ENCODE measurements at regions not wholly inside any gene's neighbourhood (a gene's known extent, or its start where the extent isn't known, plus 50 kb on each side); places are given as distances from the start of the nearest gene placed in this dataset.

- no peaks in the 10 kb centered on the region for H3K4me1 ChIP-seq (ENCODE audit: control insufficient read depth in 1 of 2, extremely low read depth in 1 of 2, insufficient read depth in 2 of 2, low read length in 2 of 2)
- CTCF ChIA-PET, result no interaction called here
- no peak overlapping the region for H3K27ac ChIP-seq (ENCODE audit: low read length)
- no peak overlapping the region for H3K4me3 ChIP-seq (ENCODE audit: control insufficient read depth in 1 of 2, extremely low read depth in 1 of 2, low read length in 1 of 2)
- no peaks in the 10 kb centered on the region for H3K27me3 ChIP-seq (replicated peaks in 1 of 2; ENCODE audit: control insufficient read depth in 2 of 2, extremely low read depth in 1 of 2, insufficient read depth in 2 of 2, low read length in 1 of 2)
- Mint-ChIP-seq H3K9me3 (peaks cover 0 to 6% (median 6%) of the 10 kb centered on the region in 3 donors), H3K36me3 (no peaks in the 10 kb centered on the region), H3K4me1 (no peaks in the 10 kb centered on the region), H3K27me3 (peaks cover 0 to 8% of the 10 kb centered on the region in 2 donors), H3K4me3 (no peak overlapping the region), H3K27ac (no peak overlapping the region)
- no CpG with 5 or more reads among the region's 5 CpGs for WGBS (ENCODE audit: insufficient coverage)
- POLR2A ChIA-PET, result no interaction called here
- no peaks in the 10 kb centered on the region for H3K36me3 ChIP-seq (ENCODE audit: control insufficient read depth in 2 of 2, extremely low read depth in 1 of 2, insufficient read depth in 1 of 2, low read length in 1 of 2)
- ATAC-seq (replicated peaks in 1 of 4), result no peak
- DNase-seq, result no peak
- H3K9me3 ChIP-seq, result no peaks in the 10 kb centered on the region
Measured at GRCh38 chr2:102992607-102993006, 230.8 kb downstream of the TMEM182 start.

GRCh38 chr2:102999958-103000357 lies 238.1 kb downstream of the TMEM182 start:
- H3K4me1 ChIP-seq (ENCODE audit: control insufficient read depth in 1 of 2, extremely low read depth in 1 of 2, insufficient read depth in 2 of 2, low read length in 2 of 2), result no peaks in the 10 kb centered on the region
- no peak overlapping the region for H3K4me3 ChIP-seq (ENCODE audit: control insufficient read depth in 1 of 2, extremely low read depth in 1 of 2, low read length in 1 of 2)
- peaks cover 2 to 3% of the 10 kb centered on the region in 2 donors for H3K27me3 Mint-ChIP-seq
- H3K4me1 Mint-ChIP-seq, result no peaks in the 10 kb centered on the region
- peaks cover 0 to 2% of the 10 kb centered on the region in 2 experiments for H3K27me3 ChIP-seq (replicated peaks in 1 of 2; ENCODE audit: control insufficient read depth in 2 of 2, extremely low read depth in 1 of 2, insufficient read depth in 2 of 2, low read length in 1 of 2)
- no peaks in the 10 kb centered on the region for H3K36me3 Mint-ChIP-seq
- H3K36me3 ChIP-seq (ENCODE audit: control insufficient read depth in 2 of 2, extremely low read depth in 1 of 2, insufficient read depth in 1 of 2, low read length in 1 of 2), result no peaks in the 10 kb centered on the region
- POLR2A ChIA-PET, result no interaction called here
- no peak overlapping the region for H3K27ac Mint-ChIP-seq
- H3K9me3 Mint-ChIP-seq, result peaks cover 0 to 4% (median 3%) of the 10 kb centered on the region in 3 donors
- H3K27ac ChIP-seq (ENCODE audit: low read length), result no peak overlapping the region
- DNase-seq (no peak), ATAC-seq (replicated peaks in 1 of 4) (no peak)
- no peak overlapping the region for H3K4me3 Mint-ChIP-seq
- H3K9me3 ChIP-seq, result no peaks in the 10 kb centered on the region
- 88% methylated on average over 1 of the region's 5 CpGs for WGBS (ENCODE audit: insufficient coverage)
- CTCF ChIA-PET, result no interaction called here

GRCh38 chr2:103002954-103003353 lies 241.1 kb downstream of the TMEM182 start:
- H3K36me3 ChIP-seq (ENCODE audit: control insufficient read depth in 2 of 2, extremely low read depth in 1 of 2, insufficient read depth in 1 of 2, low read length in 1 of 2), result no peaks in the 10 kb centered on the region
- Mint-ChIP-seq H3K4me1 (no peaks in the 10 kb centered on the region), H3K27me3 (peaks cover 2 to 3% of the 10 kb centered on the region in 2 donors), H3K4me3 (no peak overlapping the region), H3K27ac (no peak overlapping the region), H3K36me3 (no peaks in the 10 kb centered on the region), H3K9me3 (peaks cover 0 to 4% (median 3%) of the 10 kb centered on the region in 3 donors)
- no peak overlapping the region for H3K4me3 ChIP-seq (ENCODE audit: control insufficient read depth in 1 of 2, extremely low read depth in 1 of 2, low read length in 1 of 2)
- DNase-seq, result no peak
- POLR2A ChIA-PET, result no interaction called here
- H3K9me3 ChIP-seq, result no peaks in the 10 kb centered on the region
- CTCF ChIA-PET, result no interaction called here
- ATAC-seq (replicated peaks in 1 of 4), result no peak
- no peaks in the 10 kb centered on the region for H3K4me1 ChIP-seq (ENCODE audit: control insufficient read depth in 1 of 2, extremely low read depth in 1 of 2, insufficient read depth in 2 of 2, low read length in 2 of 2)
- 50% methylated on average over 1 of the region's 4 CpGs for WGBS (ENCODE audit: insufficient coverage)
- peaks cover 0 to 2% of the 10 kb centered on the region in 2 experiments for H3K27me3 ChIP-seq (replicated peaks in 1 of 2; ENCODE audit: control insufficient read depth in 2 of 2, extremely low read depth in 1 of 2, insufficient read depth in 2 of 2, low read length in 1 of 2)
- H3K27ac ChIP-seq (ENCODE audit: low read length), result no peak overlapping the region

- Histone ChIP-seq H3K9me3 (no peaks in the 10 kb centered on the region), H3K36me3 (ENCODE audit: control insufficient read depth in 2 of 2, extremely low read depth in 1 of 2, insufficient read depth in 1 of 2, low read length in 1 of 2) (no peaks in the 10 kb centered on the region), H3K27ac (ENCODE audit: low read length) (no peak overlapping the region), H3K4me3 (ENCODE audit: control insufficient read depth in 1 of 2, extremely low read depth in 1 of 2, low read length in 1 of 2) (no peak overlapping the region), H3K27me3 (replicated peaks in 1 of 2; ENCODE audit: control insufficient read depth in 2 of 2, extremely low read depth in 1 of 2, insufficient read depth in 2 of 2, low read length in 1 of 2) (peaks cover 0 to 2% of the 10 kb centered on the region in 2 experiments), H3K4me1 (ENCODE audit: control insufficient read depth in 1 of 2, extremely low read depth in 1 of 2, insufficient read depth in 2 of 2, low read length in 2 of 2) (no peaks in the 10 kb centered on the region)
- H3K36me3 Mint-ChIP-seq, result no peaks in the 10 kb centered on the region
- no peaks in the 10 kb centered on the region for H3K4me1 Mint-ChIP-seq
- ATAC-seq (replicated peaks in 1 of 4) (no peak), DNase-seq (no peak)
- no peak overlapping the region for H3K27ac Mint-ChIP-seq
- H3K9me3 Mint-ChIP-seq, result peaks cover 0 to 4% (median 3%) of the 10 kb centered on the region in 3 donors
- peaks cover 0 to 1% of the 10 kb centered on the region in 2 donors for H3K27me3 Mint-ChIP-seq
- ChIA-PET CTCF (no interaction called here), POLR2A (no interaction called here)
- WGBS (ENCODE audit: insufficient coverage), result 81% methylated on average over 6 of the region's 9 CpGs
- no peak overlapping the region for H3K4me3 Mint-ChIP-seq
Measured at GRCh38 chr2:103003750-103004260, 242.0 kb downstream of the TMEM182 start.

- Histone ChIP-seq H3K9me3 (no peaks in the 10 kb centered on the region), H3K27me3 (replicated peaks in 1 of 2; ENCODE audit: control insufficient read depth in 2 of 2, extremely low read depth in 1 of 2, insufficient read depth in 2 of 2, low read length in 1 of 2) (peaks cover 0 to 2% of the 10 kb centered on the region in 2 experiments), H3K36me3 (ENCODE audit: control insufficient read depth in 2 of 2, extremely low read depth in 1 of 2, insufficient read depth in 1 of 2, low read length in 1 of 2) (no peaks in the 10 kb centered on the region), H3K27ac (ENCODE audit: low read length) (no peak overlapping the region), H3K4me3 (ENCODE audit: control insufficient read depth in 1 of 2, extremely low read depth in 1 of 2, low read length in 1 of 2) (no peak overlapping the region), H3K4me1 (ENCODE audit: control insufficient read depth in 1 of 2, extremely low read depth in 1 of 2, insufficient read depth in 2 of 2, low read length in 2 of 2) (no peaks in the 10 kb centered on the region)
- ChIA-PET POLR2A (no interaction called here), CTCF (no interaction called here)
- Mint-ChIP-seq H3K27ac (no peak overlapping the region), H3K27me3 (peaks cover 0 to 1% of the 10 kb centered on the region in 2 donors), H3K4me1 (no peaks in the 10 kb centered on the region), H3K36me3 (no peaks in the 10 kb centered on the region), H3K9me3 (peaks cover 0 to 4% (median 3%) of the 10 kb centered on the region in 3 donors), H3K4me3 (no peak overlapping the region)
- no peak for DNase-seq
- no CpG with 5 or more reads among the region's 2 CpGs for WGBS (ENCODE audit: insufficient coverage)
- ATAC-seq (replicated peaks in 1 of 4), result no peak
Measured at GRCh38 chr2:103004426-103004942, 242.7 kb downstream of the TMEM182 start.

GRCh38 chr2:103005393-103005792 lies 243.6 kb downstream of the TMEM182 start:
- H3K9me3 Mint-ChIP-seq, result peaks cover 0 to 4% (median 3%) of the 10 kb centered on the region in 3 donors
- WGBS (ENCODE audit: insufficient coverage), result no CpG with 5 or more reads among the region's 3 CpGs
- CTCF ChIA-PET, result no interaction called here

GRCh38 chr2:103007086-103007485 lies 245.3 kb downstream of the TMEM182 start:
- H3K9me3 ChIP-seq, result no peaks in the 10 kb centered on the region
- no peak for ATAC-seq (replicated peaks in 1 of 4)
- H3K4me3 Mint-ChIP-seq, result no peak overlapping the region
- H3K27ac Mint-ChIP-seq, result no peak overlapping the region
- peaks cover 0 to 2% of the 10 kb centered on the region in 2 experiments for H3K27me3 ChIP-seq (replicated peaks in 1 of 2; ENCODE audit: control insufficient read depth in 2 of 2, extremely low read depth in 1 of 2, insufficient read depth in 2 of 2, low read length in 1 of 2)
- no peaks in the 10 kb centered on the region for H3K36me3 ChIP-seq (ENCODE audit: control insufficient read depth in 2 of 2, extremely low read depth in 1 of 2, insufficient read depth in 1 of 2, low read length in 1 of 2)
- ChIA-PET POLR2A (no interaction called here), CTCF (no interaction called here)
- no peak overlapping the region for H3K27ac ChIP-seq (ENCODE audit: low read length)
- H3K4me1 Mint-ChIP-seq, result no peaks in the 10 kb centered on the region
- peaks cover 0 to 4% (median 3%) of the 10 kb centered on the region in 3 donors for H3K9me3 Mint-ChIP-seq
- DNase-seq, result no peak
- no peaks in the 10 kb centered on the region for H3K36me3 Mint-ChIP-seq
- WGBS (ENCODE audit: insufficient coverage), result 63% methylated on average over 1 of the region's 3 CpGs
- H3K4me1 ChIP-seq (ENCODE audit: control insufficient read depth in 1 of 2, extremely low read depth in 1 of 2, insufficient read depth in 2 of 2, low read length in 2 of 2), result no peaks in the 10 kb centered on the region
- H3K27me3 Mint-ChIP-seq, result peaks cover 0 to 1% of the 10 kb centered on the region in 2 donors
- H3K4me3 ChIP-seq (ENCODE audit: control insufficient read depth in 1 of 2, extremely low read depth in 1 of 2, low read length in 1 of 2), result no peak overlapping the region

More at GRCh38 chr2:103005393-103005792, 243.6 kb downstream of the TMEM182 start:
- H3K27ac Mint-ChIP-seq, result no peak overlapping the region
- Histone ChIP-seq H3K27ac (ENCODE audit: low read length) (no peak overlapping the region), H3K4me1 (ENCODE audit: control insufficient read depth in 1 of 2, extremely low read depth in 1 of 2, insufficient read depth in 2 of 2, low read length in 2 of 2) (no peaks in the 10 kb centered on the region), H3K4me3 (ENCODE audit: control insufficient read depth in 1 of 2, extremely low read depth in 1 of 2, low read length in 1 of 2) (no peak overlapping the region), H3K36me3 (ENCODE audit: control insufficient read depth in 2 of 2, extremely low read depth in 1 of 2, insufficient read depth in 1 of 2, low read length in 1 of 2) (no peaks in the 10 kb centered on the region), H3K9me3 (no peaks in the 10 kb centered on the region), H3K27me3 (replicated peaks in 1 of 2; ENCODE audit: control insufficient read depth in 2 of 2, extremely low read depth in 1 of 2, insufficient read depth in 2 of 2, low read length in 1 of 2) (peaks cover 0 to 2% of the 10 kb centered on the region in 2 experiments)
- no peaks in the 10 kb centered on the region for H3K4me1 Mint-ChIP-seq
- no peak overlapping the region for H3K4me3 Mint-ChIP-seq
- ATAC-seq (replicated peaks in 1 of 4), result no peak
- POLR2A ChIA-PET, result no interaction called here
- DNase-seq, result no peak
- H3K36me3 Mint-ChIP-seq, result no peaks in the 10 kb centered on the region
- H3K27me3 Mint-ChIP-seq, result peaks cover 0 to 1% of the 10 kb centered on the region in 2 donors
